ENCODE measurements at regions not wholly inside any gene's neighbourhood (a gene's known extent, or its start where the extent isn't known, plus 50 kb on each side); places are given as distances from the start of the nearest gene placed in this dataset.

DNA sequence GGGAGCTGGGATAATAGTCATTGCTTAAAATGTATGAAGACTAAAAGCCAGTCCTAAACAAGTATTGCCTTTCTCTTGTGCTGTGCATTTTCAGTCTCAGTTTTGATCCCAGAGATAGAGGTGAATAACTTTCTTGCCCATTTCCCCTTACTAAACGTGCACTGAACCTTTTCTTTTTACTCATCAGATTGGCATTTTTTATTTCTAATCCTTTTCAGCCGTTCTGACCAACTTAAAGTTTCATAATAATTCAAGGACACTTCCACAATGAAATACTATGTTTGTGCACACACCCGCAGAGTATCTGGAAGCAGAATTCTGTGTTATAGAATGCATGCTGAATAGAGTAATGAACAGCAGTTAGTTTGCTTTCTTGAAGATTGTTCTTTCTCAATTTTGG, 343.6 kb downstream of the LRRC70 start:
- H3K4me3 ChIP-seq (ENCODE audit: low read depth, low read length): no peak overlapping the region
- TF ChIP-seq POLR2A (IDR thresholded peaks at IDR 0.05; ENCODE audit: extremely low read depth, insufficient read length) (no peak), MYC (IDR thresholded peaks at IDR 0.05; ENCODE audit: low read depth, low read length) (no peak)
- TF ChIP-seq, protein P1, sequence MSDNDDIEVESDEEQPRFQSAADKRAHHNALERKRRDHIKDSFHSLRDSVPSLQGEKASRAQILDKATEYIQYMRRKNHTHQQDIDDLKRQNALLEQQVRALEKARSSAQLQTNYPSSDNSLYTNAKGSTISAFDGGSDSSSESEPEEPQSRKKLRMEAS (IDR thresholded peaks at IDR 0.05; ENCODE audit: low read depth, low read length): no peak
- TF ChIP-seq, protein P2, sequence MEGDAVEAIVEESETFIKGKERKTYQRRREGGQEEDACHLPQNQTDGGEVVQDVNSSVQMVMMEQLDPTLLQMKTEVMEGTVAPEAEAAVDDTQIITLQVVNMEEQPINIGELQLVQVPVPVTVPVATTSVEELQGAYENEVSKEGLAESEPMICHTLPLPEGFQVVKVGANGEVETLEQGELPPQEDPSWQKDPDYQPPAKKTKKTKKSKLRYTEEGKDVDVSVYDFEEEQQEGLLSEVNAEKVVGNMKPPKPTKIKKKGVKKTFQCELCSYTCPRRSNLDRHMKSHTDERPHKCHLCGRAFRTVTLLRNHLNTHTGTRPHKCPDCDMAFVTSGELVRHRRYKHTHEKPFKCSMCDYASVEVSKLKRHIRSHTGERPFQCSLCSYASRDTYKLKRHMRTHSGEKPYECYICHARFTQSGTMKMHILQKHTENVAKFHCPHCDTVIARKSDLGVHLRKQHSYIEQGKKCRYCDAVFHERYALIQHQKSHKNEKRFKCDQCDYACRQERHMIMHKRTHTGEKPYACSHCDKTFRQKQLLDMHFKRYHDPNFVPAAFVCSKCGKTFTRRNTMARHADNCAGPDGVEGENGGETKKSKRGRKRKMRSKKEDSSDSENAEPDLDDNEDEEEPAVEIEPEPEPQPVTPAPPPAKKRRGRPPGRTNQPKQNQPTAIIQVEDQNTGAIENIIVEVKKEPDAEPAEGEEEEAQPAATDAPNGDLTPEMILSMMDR (IDR thresholded peaks at IDR 0.05; ENCODE audit: low read depth, low read length): no peak
- DNase-seq (ENCODE audit: low read depth): no peak

DNA sequence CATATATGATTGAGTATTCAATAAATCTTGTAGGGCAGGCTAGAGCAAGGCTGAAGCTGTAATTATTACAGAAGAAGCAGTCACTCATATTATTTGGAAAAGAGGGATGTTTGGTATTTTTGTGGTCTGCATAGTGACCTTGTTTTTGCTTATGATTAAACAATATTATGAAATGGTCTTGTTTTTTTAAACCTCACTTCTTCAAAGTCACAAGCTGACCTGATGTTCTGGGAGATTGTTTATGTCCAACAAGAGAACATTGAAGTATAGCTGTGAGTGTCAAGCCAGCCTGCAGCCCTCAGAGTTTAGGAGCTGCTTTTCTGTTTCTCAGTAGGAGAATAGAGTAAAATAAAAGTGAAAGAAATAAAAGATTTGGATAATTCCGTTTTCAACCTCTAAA, 342.2 kb downstream of the LRRC70 start:
- DNase-seq (ENCODE audit: low read depth): no peak
- TF ChIP-seq, protein P2 (IDR thresholded peaks at IDR 0.05; ENCODE audit: low read depth, low read length): no peak
- TF ChIP-seq, protein P1 (IDR thresholded peaks at IDR 0.05; ENCODE audit: low read depth, low read length): no peak
- TF ChIP-seq MYC (IDR thresholded peaks at IDR 0.05; ENCODE audit: low read depth, low read length) (no peak), POLR2A (IDR thresholded peaks at IDR 0.05; ENCODE audit: extremely low read depth, insufficient read length) (no peak)
- no peak overlapping the region for H3K4me3 ChIP-seq (ENCODE audit: low read depth, low read length)

DNA sequence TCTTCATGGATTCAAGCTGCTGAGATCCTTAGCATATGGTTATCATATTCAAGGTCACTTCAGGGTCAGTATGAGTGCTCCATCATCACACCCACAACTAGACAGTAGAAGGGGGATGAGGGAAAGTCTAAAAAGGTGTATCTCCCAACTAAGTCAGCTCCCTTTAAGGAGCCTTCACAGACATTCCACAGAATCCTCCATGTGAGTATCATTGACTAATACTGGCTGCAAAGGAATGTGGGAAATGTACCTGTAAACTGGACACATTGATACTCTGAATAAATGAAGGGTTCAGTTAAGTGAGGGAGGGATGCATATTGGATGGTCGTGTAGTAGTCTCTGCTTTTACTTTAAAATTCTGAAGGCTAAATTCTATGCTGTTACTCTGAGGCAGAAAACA, 330.7 kb downstream of the LRRC70 start:
- TF ChIP-seq, protein P1 (IDR thresholded peaks at IDR 0.05; ENCODE audit: low read depth, low read length): no peak
- TF ChIP-seq MYC (IDR thresholded peaks at IDR 0.05; ENCODE audit: low read depth, low read length) (no peak), POLR2A (IDR thresholded peaks at IDR 0.05; ENCODE audit: extremely low read depth, insufficient read length) (no peak)
- TF ChIP-seq, protein P2 (IDR thresholded peaks at IDR 0.05; ENCODE audit: low read depth, low read length): no peak
- no peak overlapping the region for H3K4me3 ChIP-seq (ENCODE audit: low read depth, low read length)
- no peak for DNase-seq (ENCODE audit: low read depth)

DNA sequence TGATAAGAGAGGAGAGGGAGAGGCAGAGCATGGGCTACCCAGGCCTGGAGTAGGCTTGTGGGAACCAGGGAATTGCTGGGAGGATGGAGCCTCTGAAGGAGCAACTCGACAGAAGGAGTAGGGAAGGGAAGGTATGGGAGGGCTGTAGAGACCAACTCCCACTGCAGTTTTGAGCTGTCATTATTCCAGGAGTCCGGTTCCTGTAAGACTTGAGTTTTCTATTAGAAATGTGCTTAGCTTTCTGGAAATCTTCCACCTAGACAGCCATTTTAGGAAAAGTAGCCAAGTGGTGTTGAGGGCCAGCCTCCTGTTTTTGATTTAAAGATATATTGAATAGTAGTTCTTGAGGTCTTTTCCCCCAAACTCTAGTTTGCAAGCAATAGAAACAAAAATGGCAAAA, 323.5 kb downstream of the LRRC70 start:
- TF ChIP-seq POLR2A (IDR thresholded peaks at IDR 0.05; ENCODE audit: extremely low read depth, insufficient read length) (no peak), MYC (IDR thresholded peaks at IDR 0.05; ENCODE audit: low read depth, low read length) (no peak)
- TF ChIP-seq, protein P1 (IDR thresholded peaks at IDR 0.05; ENCODE audit: low read depth, low read length): no peak
- TF ChIP-seq, protein P2 (IDR thresholded peaks at IDR 0.05; ENCODE audit: low read depth, low read length): no peak
- no peak overlapping the region for H3K4me3 ChIP-seq (ENCODE audit: low read depth, low read length)
- DNase-seq (ENCODE audit: low read depth): no peak

DNA sequence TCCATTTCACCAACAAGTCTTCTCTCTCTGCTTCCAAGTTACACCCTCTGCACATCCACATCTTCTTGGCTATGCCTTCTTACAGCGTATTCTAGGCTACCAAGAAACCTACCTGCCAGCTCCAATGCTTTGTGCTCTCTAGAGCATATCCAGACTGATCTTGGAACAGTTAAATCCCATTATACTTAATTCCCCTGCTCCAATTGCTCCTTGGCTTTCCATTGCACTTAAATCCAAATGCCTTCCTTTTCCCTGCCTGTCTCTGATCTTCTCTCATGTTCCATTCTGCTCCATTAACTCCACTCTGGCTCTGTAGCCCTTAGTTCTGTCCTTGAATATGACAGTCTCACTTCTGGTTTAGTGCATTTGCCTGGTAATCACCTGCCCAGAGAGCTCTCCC, 322.4 kb downstream of the LRRC70 start:
- TF ChIP-seq POLR2A (IDR thresholded peaks at IDR 0.05; ENCODE audit: extremely low read depth, insufficient read length) (no peak), MYC (IDR thresholded peaks at IDR 0.05; ENCODE audit: low read depth, low read length) (no peak)
- TF ChIP-seq, protein P1 (IDR thresholded peaks at IDR 0.05; ENCODE audit: low read depth, low read length): no peak
- TF ChIP-seq, protein P2 (IDR thresholded peaks at IDR 0.05; ENCODE audit: low read depth, low read length): no peak
- no peak for DNase-seq (ENCODE audit: low read depth)
- H3K4me3 ChIP-seq (ENCODE audit: low read depth, low read length): no peak overlapping the region
